NCI-H187 (cell line): ENCODE measurements at regions not wholly inside any gene's neighbourhood (a gene's known extent, or its start where the extent isn't known, plus 50 kb on each side); places are given as distances from the start of the nearest gene placed in this dataset.

Experiments
- DNase-seq, 2 experiments: peaks; one replicate each; lab custom pipeline; 2025; lab: John Stamatoyannopoulos, UW

DNA sequence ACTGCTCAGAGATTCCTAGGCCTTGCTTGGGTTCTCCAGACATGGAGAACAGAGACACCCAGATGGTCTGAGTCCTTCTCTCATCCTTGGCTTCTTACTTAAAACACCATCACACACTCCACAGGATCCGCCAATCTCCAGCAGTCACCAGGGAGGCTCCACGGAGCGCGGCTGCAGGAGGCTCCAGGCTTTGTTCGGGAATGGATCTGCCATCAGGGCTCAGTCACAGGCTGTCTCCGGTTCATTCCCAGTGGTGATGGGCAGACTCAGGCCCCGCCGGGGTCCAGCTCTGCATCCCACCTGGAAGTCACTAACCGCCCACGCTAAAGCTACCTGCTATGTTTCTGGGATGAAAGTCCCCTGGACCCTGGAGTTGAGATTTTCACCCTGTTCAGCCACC, 312.9 kb downstream of the TCERG1L start:
- DNase-seq, result no peak

GRCh38 chr10:130999376-131000202, 311.9 kb downstream of the TCERG1L start:
- no peak for DNase-seq

DNA sequence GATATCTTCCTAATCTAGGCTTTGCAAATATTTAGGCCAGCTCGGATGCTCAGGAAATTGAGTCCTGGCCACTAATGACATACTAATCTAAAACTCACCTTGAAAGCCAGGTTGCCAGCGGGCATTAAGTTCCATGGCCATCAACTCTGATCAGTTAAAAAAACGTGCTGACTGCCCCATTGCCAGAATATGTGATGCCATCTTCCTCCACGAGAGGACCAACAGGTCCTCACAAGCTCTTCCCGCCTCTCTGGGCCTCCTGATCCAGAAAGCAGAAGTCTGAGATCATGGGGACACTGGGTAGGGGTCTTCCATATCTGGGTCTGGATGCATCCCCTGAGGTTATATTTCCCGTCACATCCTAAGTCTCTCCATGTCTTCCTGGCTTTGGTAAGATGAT, 311.3 kb downstream of the TCERG1L start:
- DNase-seq, result no peak

DNA sequence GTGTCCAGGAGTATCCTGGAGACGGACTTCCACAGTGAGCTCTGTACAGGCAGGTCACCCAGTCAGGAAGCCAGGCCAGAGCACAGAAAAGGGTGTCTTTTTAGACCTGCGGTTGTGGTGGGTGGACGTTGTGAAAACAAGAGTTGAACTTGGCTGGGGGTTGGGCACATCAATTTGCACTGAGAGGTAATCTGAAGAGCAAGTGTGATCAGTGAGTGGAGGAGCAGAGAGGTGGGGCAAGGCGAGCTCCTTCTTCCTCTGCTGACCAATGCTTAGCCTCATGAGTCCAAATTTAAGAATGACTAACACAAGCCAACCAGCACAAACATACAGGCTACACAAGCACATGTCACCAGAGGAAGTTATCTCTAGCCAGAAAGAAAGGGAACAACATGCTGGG, 310.8 kb downstream of the TCERG1L start:
- DNase-seq, result no peak

GRCh38 chr10:131001438-131001837, 310.1 kb downstream of the TCERG1L start:
- no peak for DNase-seq

DNA sequence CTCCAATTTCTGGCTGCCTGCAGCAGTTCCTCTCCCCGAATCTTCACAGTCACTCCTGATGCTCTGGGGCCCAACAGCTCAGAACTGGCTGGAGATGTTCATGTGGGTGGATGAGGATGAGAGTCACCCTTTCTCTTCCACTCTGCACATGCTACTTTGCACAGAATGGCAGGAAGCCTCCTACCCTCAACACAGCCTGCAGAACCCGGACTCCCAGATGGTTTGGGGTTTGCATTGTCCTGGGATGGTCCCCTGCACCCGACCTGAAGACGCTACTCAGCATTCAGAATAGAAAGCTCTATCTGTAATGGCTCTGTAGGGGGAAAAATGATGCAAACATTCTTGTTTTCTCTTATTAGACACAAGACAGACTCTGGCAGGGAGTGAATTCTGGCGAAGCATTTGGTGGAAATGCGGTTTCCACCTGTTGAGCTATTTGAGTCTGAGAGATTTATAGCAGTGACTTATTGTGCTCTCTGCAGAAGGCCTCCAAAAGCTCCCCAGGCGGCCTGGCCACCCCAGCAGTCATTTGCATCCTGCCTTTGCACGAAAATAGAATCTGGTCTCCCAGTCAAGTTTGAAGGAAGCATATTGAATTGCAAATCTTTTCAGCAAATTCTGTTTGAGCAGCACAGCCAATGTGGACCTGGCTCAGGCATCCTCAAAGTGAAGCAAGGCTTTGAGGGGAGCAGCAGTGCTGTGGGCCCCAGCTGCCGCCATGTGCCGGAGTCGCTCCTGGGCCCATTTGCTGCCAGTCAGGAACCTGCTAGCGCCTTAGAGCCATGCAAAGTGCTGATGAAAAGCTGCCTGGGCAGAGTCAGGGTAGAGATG, 309.3 kb downstream of the TCERG1L start:
- DNase-seq, result no peak

DNA sequence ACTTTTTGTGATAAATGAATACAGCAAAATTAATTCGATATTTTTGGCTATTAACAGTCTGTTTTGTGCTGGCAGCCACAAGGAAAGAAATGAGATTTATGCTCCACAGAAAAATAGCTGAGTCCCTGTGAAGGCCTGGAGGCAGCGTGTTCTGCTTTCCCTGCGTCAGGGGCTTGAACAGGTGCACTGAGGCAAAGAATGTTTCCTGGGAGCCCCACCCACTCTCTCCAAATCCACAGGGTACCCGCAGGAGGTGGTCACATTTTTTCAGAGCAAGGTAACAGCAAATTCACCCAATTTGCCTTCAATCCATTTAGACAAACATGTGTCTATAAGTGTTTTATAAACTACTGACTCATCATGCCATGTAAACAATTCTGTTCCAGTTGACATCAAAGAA, 308.1 kb downstream of the TCERG1L start:
- DNase-seq, result no peak

- DNase-seq, result no peak
These were observed 307.2 kb downstream of the TCERG1L start for GRCh38 chr10:131004276-131004675.

DNA sequence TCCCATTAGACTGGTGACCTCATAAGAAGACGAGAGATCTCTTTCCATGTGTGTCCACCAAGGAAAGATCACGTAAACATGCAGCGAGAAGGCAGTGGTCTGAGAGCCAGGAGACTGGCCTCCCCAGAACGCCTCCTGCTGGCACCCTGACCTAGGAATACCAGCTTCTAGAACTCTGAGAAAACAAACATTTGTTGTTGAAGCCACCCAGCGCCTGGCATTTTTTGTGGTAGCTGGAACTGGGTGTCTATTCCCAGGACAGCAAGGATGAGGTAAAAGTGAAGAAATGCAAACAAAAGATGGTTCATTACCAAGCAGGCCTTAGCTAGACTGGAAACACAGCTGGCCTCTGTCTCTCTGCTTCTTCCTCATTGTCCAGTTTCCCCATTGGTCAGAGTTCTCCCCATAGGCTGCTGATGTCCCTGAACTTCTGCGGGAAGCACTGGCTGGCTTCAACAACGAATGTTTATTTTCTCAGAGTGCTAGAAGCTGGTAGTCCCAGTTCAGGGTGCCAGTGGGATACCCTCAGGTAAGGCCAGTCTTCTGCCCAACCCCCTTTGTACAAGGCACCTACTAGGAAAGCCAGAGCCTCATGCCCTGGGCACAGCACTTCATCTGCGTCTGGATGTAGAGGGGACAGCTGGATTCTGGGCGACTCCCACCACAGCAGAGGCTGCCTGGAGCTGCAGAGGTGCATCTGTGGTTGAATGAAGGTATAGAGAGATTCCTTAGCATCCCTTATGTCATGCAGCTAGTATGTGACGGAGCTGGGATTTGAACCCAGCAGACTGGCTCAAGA, 304.9 kb downstream of the TCERG1L start:
- DNase-seq, result no peak

DNA sequence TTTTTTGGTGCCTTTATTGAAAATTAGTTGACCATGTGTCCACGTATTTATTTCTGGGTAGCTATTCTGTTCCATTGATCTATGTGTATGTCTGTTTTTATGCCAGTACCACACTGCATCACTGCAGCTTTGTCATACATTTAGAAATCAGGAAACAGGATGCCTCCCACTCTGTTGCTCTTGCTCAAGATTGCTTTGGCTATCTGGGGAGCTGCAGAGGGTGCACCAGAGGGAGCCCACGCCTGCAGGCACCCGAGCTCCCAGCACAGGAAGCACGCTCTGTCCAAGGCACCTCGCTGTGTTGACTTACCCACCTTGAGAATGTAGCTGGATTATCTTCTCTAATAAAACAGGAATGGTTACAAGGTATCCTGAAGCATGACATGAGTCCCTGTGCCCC, 301.7 kb downstream of the TCERG1L start:
- no peak for DNase-seq

- DNase-seq, result no peak
These were observed 300.5 kb downstream of the TCERG1L start for GRCh38 chr10:131010965-131011575.

- no peak for DNase-seq
These were observed 299.4 kb downstream of the TCERG1L start for GRCh38 chr10:131011936-131012640.

DNA sequence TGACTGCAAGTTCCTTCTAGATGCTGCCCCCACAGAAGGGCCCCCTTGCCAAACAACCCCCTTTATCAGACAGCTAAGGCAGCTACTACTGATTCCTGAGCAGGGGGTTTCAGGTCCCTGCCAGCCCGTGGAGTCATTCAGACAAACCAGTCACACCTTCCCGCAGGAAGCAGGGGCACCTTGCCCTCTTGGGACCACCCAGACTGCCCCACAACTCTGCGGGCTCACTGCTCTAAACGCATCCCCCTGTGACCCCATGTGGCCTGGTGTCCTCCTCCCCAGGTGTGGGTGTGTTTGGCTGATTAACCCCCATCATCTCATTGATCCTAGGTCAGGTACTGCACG, 298.9 kb downstream of the TCERG1L start:
- no peak for DNase-seq

DNA sequence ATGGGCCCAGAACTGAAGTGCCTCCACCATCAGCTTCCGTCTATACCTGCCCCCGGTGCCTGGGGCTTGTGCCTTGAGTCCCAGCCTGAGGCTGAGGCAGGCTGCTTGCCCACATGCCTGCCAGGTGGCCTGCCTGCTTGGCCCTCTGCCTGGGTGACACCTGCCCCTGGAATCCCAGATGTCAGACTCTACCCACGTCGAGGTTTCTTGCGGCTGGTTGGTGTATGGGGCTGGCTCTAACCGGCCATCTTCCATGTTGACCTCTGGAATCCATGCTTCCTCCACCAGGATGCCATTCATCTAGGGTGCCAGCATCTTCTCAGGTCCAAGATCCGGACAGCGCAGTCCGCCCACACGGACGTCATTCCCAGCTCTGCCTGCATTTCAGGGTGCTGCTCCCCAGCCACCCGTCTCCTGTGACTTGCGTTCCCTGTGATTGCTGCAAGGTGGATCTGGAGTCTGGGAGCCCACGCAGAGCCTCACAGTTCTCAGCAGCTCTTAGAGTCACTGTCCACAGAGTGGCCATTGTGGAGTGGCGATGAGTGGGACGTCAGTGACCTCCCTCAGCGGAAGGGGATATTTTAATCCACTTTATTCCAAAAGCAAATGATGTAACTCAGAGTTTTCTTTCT, 298.1 kb downstream of the TCERG1L start:
- DNase-seq, result no peak

- DNase-seq, result no peak
These were observed 297.2 kb downstream of the TCERG1L start for GRCh38 chr10:131014271-131014670.

- DNase-seq, result no peak
These were observed 296.2 kb downstream of the TCERG1L start for GRCh38 chr10:131015271-131015670.

- DNase-seq, result no peak
These were observed 295.0 kb downstream of the TCERG1L start for GRCh38 chr10:131016556-131016955.

GRCh38 chr10:131017566-131018285, 293.8 kb downstream of the TCERG1L start:
- DNase-seq, result no peak

DNA sequence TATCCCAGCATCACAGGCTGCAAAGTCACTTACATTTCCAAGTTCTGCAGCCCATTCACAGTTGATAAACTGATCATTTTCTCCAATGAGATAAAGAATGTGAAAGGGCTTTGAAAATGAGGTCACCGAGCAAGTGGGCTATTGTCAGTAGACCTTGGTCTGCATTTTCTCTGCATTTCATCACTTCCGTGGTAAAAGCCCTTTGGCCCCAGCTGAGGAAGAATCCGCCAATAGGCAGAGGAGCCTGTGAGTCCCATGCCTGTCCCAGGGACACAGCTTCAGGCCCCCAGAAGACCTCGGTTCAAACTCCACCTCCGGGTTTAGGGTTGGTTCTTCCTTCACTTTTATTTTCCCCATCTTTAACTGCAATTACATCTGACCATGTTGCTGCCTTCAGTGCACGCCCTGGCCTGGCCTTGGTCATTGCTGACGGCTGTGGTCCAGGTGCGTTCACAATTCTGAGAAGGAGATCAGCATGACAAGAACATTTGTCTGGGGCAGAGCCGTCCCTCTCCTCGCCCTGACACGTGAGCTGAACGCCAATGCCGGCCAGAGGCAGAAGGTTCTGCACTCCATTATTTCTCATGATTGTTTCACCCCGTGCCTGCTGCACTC, 292.5 kb downstream of the TCERG1L start:
- DNase-seq, result no peak

- no peak for DNase-seq
These were observed 291.8 kb downstream of the TCERG1L start for GRCh38 chr10:131019696-131020095.
